GM21367 (cell line): ENCODE measurements at regions not wholly inside any gene's neighbourhood (a gene's known extent, or its start where the extent isn't known, plus 50 kb on each side); places are given as distances from the start of the nearest gene placed in this dataset.
"Not testable (repeated sequence)": the region's sequence is repeated elsewhere in the genome, so short reads cannot be mapped to it uniquely, and the experiment has no call there.

Experiments
- ATAC-seq: cut with Tn5 transposase; IDR thresholded peaks from one replicate; pipeline ENCODE4 v1.9.1; 2021; ENCODE audit not compliant: unreplicated experiment

GRCh38 chr4:124067046-124067445 lies 645.5 kb downstream of the ANKRD50 start:
- no peak for ATAC-seq

GRCh38 chr4:124070688-124071484 lies 641.6 kb downstream of the ANKRD50 start:
- ATAC-seq, result no peak

DNA sequence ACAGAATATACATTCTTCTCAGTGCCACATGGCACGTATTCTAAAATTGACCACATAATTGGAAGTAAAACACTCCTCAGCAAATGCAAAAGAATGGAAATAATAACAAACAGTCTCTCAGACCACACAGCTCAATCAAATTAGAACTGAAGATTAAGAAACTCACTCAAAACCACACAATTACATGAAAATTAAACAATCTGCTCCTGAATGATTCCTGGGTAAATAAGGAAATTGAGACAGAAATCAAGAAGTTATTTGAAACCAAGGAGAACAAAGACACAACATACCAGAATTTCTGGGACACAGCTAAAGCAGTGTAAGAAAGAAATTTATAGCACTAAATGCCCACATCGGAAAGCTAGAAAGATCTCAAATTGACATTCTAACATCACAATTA lies 637.3 kb downstream of the ANKRD50 start:
- ATAC-seq, result not testable (repeated sequence)

- no peak for ATAC-seq
These were observed 633.3 kb downstream of the ANKRD50 start for GRCh38 chr4:124079174-124079780.

DNA sequence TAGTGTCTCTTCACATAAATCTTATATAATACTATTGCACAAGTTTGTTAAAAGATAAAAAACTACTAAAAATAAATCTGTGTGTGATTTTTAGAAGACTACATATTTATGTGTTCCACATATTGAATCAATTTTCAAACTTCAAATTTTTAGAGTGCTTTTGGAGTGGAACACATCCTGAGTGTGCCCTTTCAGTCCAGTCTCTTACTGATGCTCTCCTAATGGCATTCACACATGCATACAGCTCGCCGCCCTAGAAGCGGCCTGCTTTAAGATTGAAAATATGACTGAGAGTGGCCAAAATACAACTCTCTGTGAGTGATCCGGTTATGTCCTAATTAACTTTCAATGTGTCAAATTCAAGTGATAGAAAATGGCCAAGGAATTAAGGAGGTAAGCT lies 628.8 kb downstream of the ANKRD50 start:
- ATAC-seq, result no peak

- no peak for ATAC-seq
These were observed 626.9 kb downstream of the ANKRD50 start for GRCh38 chr4:124085561-124086180.

DNA sequence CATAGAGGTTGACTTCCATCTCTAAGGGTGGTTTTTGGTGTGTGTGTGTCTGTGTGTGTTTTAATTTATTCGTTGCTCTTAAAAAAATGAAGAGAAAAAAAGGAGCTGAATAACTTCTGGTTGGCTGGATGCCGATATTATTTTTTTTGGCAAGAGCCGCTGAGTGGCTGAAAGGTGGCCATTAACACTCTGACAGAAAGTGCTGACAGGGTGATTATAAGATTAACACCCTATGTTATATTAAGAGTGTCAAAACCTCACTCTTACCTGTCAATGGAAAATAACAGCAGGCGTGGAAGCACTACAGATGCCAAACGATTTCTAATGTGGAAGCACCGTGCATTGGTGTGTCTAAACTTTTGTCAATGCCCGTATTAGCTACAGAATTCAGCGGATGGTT lies 622.5 kb downstream of the ANKRD50 start:
- ATAC-seq, result no peak

DNA sequence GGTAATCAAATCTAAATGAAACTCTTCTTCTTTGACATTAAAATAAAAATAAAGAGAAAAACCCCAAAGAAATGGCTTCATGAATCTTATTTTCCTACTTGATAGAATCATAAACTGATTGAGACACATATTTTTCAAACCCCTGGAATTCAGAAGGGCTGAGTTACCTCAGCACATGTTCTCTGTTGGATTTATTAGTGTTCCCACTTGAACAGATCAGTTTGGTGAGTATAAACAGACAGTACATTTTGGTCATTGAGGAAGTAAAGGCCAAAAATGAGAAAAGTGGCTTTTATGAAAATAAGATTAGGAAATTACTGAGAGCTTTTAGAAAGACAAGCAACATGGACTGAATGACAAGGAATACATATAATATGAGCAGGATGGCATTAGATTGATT lies 620.4 kb downstream of the ANKRD50 start:
- no peak for ATAC-seq

DNA sequence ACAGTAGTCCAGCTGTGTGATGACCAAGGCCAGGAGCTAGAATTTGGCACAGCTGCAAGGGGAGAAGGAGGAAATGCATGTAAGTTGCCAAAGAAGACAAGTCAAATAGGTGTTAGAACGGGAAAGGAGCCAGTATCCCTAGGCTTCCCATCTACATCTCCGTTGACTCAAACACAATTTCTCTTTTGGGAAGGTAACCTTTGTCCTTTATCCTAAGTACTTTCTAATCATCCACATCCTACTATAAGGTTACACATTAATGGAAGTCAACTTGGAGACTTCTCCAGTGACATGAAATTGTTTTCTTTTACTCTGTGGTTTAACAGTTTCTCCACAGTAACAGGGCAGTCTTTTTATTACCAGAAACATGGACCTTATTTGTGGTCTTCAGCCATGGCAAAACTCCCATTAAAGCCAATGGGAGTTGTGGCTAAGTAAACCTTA lies 620.0 kb downstream of the ANKRD50 start:
- no peak for ATAC-seq

- no peak for ATAC-seq
These were observed 616.9 kb downstream of the ANKRD50 start for GRCh38 chr4:124095621-124096020.

GRCh38 chr4:124096290-124096689 lies 616.2 kb downstream of the ANKRD50 start:
- no peak for ATAC-seq

DNA sequence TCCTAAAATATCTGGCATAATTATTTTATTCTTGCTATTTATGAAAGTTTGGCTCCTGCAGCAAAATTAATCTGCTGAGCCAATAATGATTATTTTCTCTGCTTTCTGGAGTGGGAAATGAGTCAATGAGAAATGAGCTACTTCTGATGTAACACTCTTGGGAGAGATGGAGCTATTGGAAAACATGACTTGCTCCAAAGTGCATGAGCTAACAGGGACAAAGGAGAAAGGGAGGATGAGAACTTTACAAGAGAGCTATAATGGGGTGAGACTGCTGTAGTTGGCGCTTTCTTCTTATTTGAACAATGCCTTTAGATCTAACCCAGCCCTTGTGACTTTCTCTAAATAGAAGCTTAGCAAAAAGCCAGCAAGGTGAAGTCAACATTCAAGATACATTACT lies 615.1 kb downstream of the ANKRD50 start:
- ATAC-seq, result no peak

DNA sequence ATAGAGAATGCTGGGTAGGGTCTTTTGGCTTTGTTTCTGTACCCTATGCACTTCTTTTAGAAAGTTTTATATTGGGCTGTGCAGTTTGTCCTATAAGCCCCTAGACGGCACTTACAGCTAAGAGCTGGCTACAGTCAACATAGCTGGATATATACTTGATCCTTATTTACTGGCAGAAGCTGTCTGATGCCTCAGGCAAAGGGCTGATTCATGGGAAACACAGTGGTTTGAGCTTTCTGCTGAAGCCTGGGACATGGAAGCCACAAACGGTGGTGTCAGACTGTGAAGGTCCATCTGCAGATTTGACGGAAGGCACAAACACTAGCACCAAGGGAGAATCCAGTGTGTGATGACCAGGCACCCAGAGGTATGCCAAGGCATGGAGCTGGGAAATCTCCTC lies 608.4 kb downstream of the ANKRD50 start:
- ATAC-seq, result no peak

DNA sequence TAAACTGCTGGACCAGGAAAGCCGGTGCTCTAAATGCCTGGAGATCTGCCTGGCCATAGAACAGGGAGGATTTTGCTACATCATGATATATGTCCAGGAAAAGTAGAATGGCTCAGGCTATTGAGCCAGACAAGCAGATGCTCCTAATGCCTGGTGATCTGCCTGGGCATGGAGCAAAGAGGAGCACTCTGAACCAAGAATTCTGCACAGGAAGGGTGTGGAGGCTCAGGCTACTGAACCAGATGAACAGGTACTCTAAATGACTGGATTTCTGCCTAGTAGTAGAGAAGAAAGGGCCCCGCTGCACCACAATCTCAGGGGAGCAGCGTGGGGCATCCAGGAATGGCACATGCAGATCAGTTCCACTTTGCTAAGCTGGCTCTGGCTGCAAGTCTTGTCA lies 607.9 kb downstream of the ANKRD50 start:
- no peak for ATAC-seq

DNA sequence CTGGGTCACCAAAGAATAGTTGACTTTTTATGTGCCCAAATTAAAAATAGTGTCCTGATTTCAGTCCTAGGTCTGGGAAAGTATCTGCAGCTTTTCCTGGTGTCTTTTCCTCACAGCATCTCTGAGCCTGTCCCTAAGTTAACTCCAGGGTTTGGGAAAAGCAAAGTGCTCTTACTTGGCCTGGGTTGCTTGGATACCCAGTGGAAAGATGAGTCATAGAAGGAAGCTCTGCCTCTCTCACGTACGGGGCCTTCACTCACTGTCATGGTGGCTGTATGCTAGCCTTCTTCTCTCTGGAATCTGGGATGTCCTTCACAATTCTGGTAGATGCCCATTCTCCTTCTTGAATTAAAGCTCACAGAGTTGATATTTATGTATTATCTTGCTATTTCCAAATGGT lies 607.3 kb downstream of the ANKRD50 start:
- ATAC-seq, result no peak

DNA sequence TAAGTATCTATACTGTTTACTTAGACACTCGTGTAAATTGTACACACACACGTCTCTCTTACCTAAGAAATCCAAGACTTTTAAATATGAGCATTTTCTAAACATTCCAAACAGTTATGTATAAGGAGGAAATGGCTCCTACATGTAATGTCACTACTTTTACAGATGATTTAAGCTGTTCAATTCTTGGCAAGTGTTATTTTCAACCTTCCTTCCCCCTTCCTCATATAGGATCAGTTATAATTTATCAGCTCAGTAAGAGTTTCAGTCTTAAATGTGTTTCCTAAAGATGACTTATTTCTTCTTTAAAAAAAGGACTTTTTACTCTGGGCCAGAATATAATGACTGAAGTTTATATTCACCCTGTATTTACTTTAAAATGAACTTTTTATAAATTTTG lies 601.1 kb downstream of the ANKRD50 start:
- ATAC-seq, result no peak

DNA sequence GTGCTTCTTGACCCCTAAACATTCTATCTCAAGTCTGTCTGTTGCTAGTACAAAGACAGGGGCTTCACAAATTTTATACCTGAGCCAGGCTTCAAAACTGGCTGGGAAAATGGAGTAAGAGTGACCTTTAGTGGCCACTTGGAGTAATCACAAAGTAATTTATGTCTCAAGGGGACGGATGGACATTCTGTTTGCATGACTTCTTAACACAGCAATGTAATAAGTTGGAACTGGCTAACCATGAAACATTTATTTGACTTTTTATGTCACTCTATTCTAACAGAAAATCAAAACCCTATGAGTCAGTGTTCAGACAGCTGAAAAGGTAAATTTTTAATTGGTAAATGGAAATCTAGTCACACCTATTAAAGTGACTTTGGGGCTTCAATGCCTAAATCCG lies 600.6 kb downstream of the ANKRD50 start:
- no peak for ATAC-seq

- ATAC-seq, result no peak
These were observed 594.5 kb downstream of the ANKRD50 start for GRCh38 chr4:124118061-124118460.

- no peak for ATAC-seq
These were observed 591.0 kb downstream of the ANKRD50 start for GRCh38 chr4:124121461-124121971.

DNA sequence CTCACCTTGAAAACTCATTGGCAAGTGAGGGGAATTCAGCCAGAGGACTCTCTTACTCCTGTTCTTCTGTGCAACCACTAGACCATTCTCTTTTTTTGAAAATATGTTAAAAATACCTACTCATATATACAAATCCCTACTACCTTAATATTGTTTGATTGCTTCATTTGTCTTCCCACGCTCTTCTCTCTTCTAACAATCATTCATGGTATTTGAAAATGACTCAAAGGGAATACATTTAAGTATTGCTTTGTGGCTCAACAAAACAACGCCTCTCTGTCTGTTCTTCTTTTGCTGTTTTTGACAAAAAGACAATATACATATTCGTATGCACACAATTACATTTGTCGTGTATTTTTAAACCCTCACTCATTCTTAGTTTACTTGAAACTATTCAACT lies 589.4 kb downstream of the ANKRD50 start:
- ATAC-seq, result no peak

GRCh38 chr4:124123721-124124120 lies 588.8 kb downstream of the ANKRD50 start:
- no peak for ATAC-seq

- ATAC-seq, result not testable (repeated sequence)
These were observed 581.2 kb downstream of the ANKRD50 start for GRCh38 chr4:124131324-124131723.
